Left kidney (tissue), 1 donor: ENCODE measurements at regions not wholly inside any gene's neighbourhood (a gene's known extent, or its start where the extent isn't known, plus 50 kb on each side); places are given as distances from the start of the nearest gene placed in this dataset.
"Not testable (repeated sequence)": the region's sequence is repeated elsewhere in the genome, so short reads cannot be mapped to it uniquely, and the experiment has no call there.

Source experiments
- DNase-seq: peaks from one replicate; pipeline ENCODE4 v3.0.0-alpha.2; 2013

GRCh38 chr1:29999595-29999994 is 723.8 kb downstream of the MATN1 start:
- no peak for DNase-seq

- no peak for DNase-seq
These were observed 724.7 kb downstream of the MATN1 start for GRCh38 chr1:29998686-29999085.

GRCh38 chr1:29997818-29998217 is 725.6 kb downstream of the MATN1 start:
- DNase-seq = not testable (repeated sequence)

- no peak for DNase-seq
These were observed 729.4 kb downstream of the MATN1 start for GRCh38 chr1:29993950-29994349.

- no peak for DNase-seq
These were observed 731.6 kb downstream of the MATN1 start for GRCh38 chr1:29991815-29992214.

GRCh38 chr1:29991025-29991424 is 732.4 kb downstream of the MATN1 start:
- DNase-seq = no peak

- DNase-seq = no peak
These were observed 733.1 kb downstream of the MATN1 start for GRCh38 chr1:29990304-29990703.

- no peak for DNase-seq
These were observed 736.4 kb downstream of the MATN1 start for GRCh38 chr1:29986986-29987385.

- DNase-seq = no peak
These were observed 737.8 kb downstream of the MATN1 start for GRCh38 chr1:29985606-29985945.

GRCh38 chr1:29984862-29985605 is 738.4 kb downstream of the MATN1 start:
- peak; percentile 36 for DNase-seq

GRCh38 chr1:29984166-29984861 is 739.1 kb downstream of the MATN1 start:
- no peak for DNase-seq

- DNase-seq = no peak
These were observed 740.1 kb downstream of the MATN1 start for GRCh38 chr1:29983321-29983720.

- no peak for DNase-seq
These were observed 741.7 kb downstream of the MATN1 start for GRCh38 chr1:29981586-29982239.

- DNase-seq = no peak
These were observed 741.2 kb downstream of the PTPRU start for GRCh38 chr1:29977550-29977949.

- peak; percentile 57 for DNase-seq
These were observed 738.8 kb downstream of the PTPRU start for GRCh38 chr1:29975036-29975694.

- no peak for DNase-seq
These were observed 738.0 kb downstream of the PTPRU start for GRCh38 chr1:29974316-29974724.

GRCh38 chr1:29973406-29973805 is 737.1 kb downstream of the PTPRU start:
- no peak for DNase-seq

GRCh38 chr1:29972421-29973053 is 736.2 kb downstream of the PTPRU start:
- DNase-seq = no peak

GRCh38 chr1:29971703-29972102 is 735.4 kb downstream of the PTPRU start:
- no peak for DNase-seq

GRCh38 chr1:29970747-29971325 is 734.5 kb downstream of the PTPRU start:
- DNase-seq = no peak

GRCh38 chr1:29969576-29969975 is 733.3 kb downstream of the PTPRU start:
- no peak for DNase-seq

GRCh38 chr1:29967261-29967660 is 730.9 kb downstream of the PTPRU start:
- DNase-seq = no peak
